Stimulated activated CD4-positive, alpha-beta T cell treated with anti-CD3 and anti-CD28 coated beads, Interleukin-12 subunit alpha, Interleukin-12 subunit beta, amount 100 ng/mL, for 48 hours (primary cell): ENCODE measurements at regions not wholly inside any gene's neighbourhood (a gene's known extent, or its start where the extent isn't known, plus 50 kb on each side); places are given as distances from the start of the nearest gene placed in this dataset.

ENCODE experiments used
- DNase-seq, 3 donors: peaks; one replicate each; pipeline ENCODE4 v3.0.0-alpha.2; 2020; ENCODE audit warnings: low read depth in 2 of 3, low spot score in 1 of 3

GRCh38 chr9:2354216-2354615 lies 267.4 kb upstream of the VLDLR start:
- no peak for DNase-seq

GRCh38 chr9:2354856-2355696 lies 266.5 kb upstream of the VLDLR start:
- no peak for DNase-seq

- no peak for DNase-seq
Observed at GRCh38 chr9:2355697-2355983, 265.9 kb upstream of the VLDLR start.

GRCh38 chr9:2356041-2356790 lies 265.4 kb upstream of the VLDLR start:
- no peak for DNase-seq

- DNase-seq = no peak
Observed at GRCh38 chr9:2359891-2360471, 261.6 kb upstream of the VLDLR start.

GRCh38 chr9:2362150-2362549 lies 259.4 kb upstream of the VLDLR start:
- DNase-seq = no peak

- DNase-seq = no peak
Observed at GRCh38 chr9:2363138-2363745, 258.3 kb upstream of the VLDLR start.

GRCh38 chr9:2363781-2364180 lies 257.8 kb upstream of the VLDLR start:
- no peak for DNase-seq

- DNase-seq = no peak
Observed at GRCh38 chr9:2367970-2368369, 253.6 kb upstream of the VLDLR start.

GRCh38 chr9:2373648-2374047 lies 247.9 kb upstream of the VLDLR start:
- DNase-seq = no peak

- DNase-seq = no peak
Observed at GRCh38 chr9:2375114-2375513, 246.5 kb upstream of the VLDLR start.

GRCh38 chr9:2377117-2377516 lies 244.5 kb upstream of the VLDLR start:
- DNase-seq = no peak

GRCh38 chr9:2377834-2378233 lies 243.8 kb upstream of the VLDLR start:
- no peak for DNase-seq

- DNase-seq = no peak
Observed at GRCh38 chr9:2378266-2378665, 243.3 kb upstream of the VLDLR start.

- DNase-seq = no peak
Observed at GRCh38 chr9:2378816-2379215, 242.8 kb upstream of the VLDLR start.

GRCh38 chr9:2384741-2385140 lies 236.8 kb upstream of the VLDLR start:
- DNase-seq = no peak

GRCh38 chr9:2385746-2386145 lies 235.8 kb upstream of the VLDLR start:
- DNase-seq = no peak

GRCh38 chr9:2386566-2386965 lies 235.0 kb upstream of the VLDLR start:
- DNase-seq = no peak

GRCh38 chr9:2387166-2387565 lies 234.4 kb upstream of the VLDLR start:
- no peak for DNase-seq

- DNase-seq = no peak
Observed at GRCh38 chr9:2389404-2389803, 232.2 kb upstream of the VLDLR start.

GRCh38 chr9:2390028-2390427 lies 231.6 kb upstream of the VLDLR start:
- DNase-seq = no peak
